H9 (cell line): ENCODE measurements at regions not wholly inside any gene's neighbourhood (a gene's known extent, or its start where the extent isn't known, plus 50 kb on each side); places are given as distances from the start of the nearest gene placed in this dataset.

ENCODE experiments used
- DNase-seq: peaks from one replicate; pipeline ENCODE4 v3.0.0-alpha.2; 2017
- H2AFZ ChIP-seq: one replicate; pipeline ENCODE4 v1.6.1; 2013; ENCODE audit warnings: mild to moderate bottlenecking, low read length, control low read depth, moderate library complexity
- H2AK5ac ChIP-seq: 2 replicates; pipeline ENCODE4 v1.6.1; 2013; ENCODE audit warnings: low read length, control low read depth, mixed read lengths; ENCODE audit not compliant: insufficient read length
- H2BK120ac ChIP-seq: one replicate; pipeline ENCODE4 v1.6.1; 2013; ENCODE audit warnings: low read depth, mild to moderate bottlenecking, low read length, control low read depth, inconsistent platforms; ENCODE audit not compliant: poor library complexity, severe bottlenecking
- H2BK12ac ChIP-seq: 2 replicates; pipeline ENCODE4 v1.6.1; 2013; ENCODE audit warnings: low read length, control low read depth, mixed read lengths, low read depth; ENCODE audit not compliant: insufficient read length
- H2BK15ac ChIP-seq: 2 replicates; pipeline ENCODE4 v1.6.1; 2013; ENCODE audit warnings: low read depth, low read length, control low read depth
- H2BK20ac ChIP-seq: one replicate; pipeline ENCODE4 v1.6.1; 2013; ENCODE audit warnings: low read depth, mild to moderate bottlenecking, low read length, control low read depth, inconsistent platforms; ENCODE audit not compliant: poor library complexity, severe bottlenecking
- H2BK5ac ChIP-seq: 2 replicates; pipeline ENCODE4 v1.6.1; 2013; ENCODE audit warnings: low read length, control low read depth, mixed read lengths; ENCODE audit not compliant: insufficient read length
- H3K14ac ChIP-seq: 2 replicates; pipeline ENCODE4 v1.6.1; 2013; ENCODE audit warnings: low read length, control low read depth; ENCODE audit not compliant: insufficient read depth
- H3K18ac ChIP-seq: 2 replicates; pipeline ENCODE4 v1.6.1; 2013; ENCODE audit warnings: low read depth, mild to moderate bottlenecking, mixed read lengths, low read length, control low read depth; ENCODE audit not compliant: insufficient read length
- H3K23ac ChIP-seq: 2 replicates; pipeline ENCODE4 v1.6.1; 2013; ENCODE audit warnings: low read length, control low read depth, mixed read lengths, low read depth; ENCODE audit not compliant: insufficient read length
- H3K23me2 ChIP-seq: 2 replicates; pipeline ENCODE4 v1.6.1; 2013; ENCODE audit warnings: low read depth, mild to moderate bottlenecking, mixed read lengths, low read length, control low read depth; ENCODE audit not compliant: insufficient read length, poor library complexity, severe bottlenecking
- H3K27ac ChIP-seq: 2 replicates; pipeline ENCODE4 v1.5.1; 2013; ENCODE audit warnings: low read length, control low read depth, mixed read lengths, low read depth; ENCODE audit not compliant: insufficient read length
- H3K27me3 ChIP-seq: 2 replicates; pipeline ENCODE4 v1.6.1; 2013; ENCODE audit warnings: low read length, control low read depth, inconsistent platforms; ENCODE audit not compliant: insufficient read depth
- H3K4ac ChIP-seq: 2 replicates; pipeline ENCODE4 v1.6.1; 2013; ENCODE audit warnings: low read depth, mild to moderate bottlenecking, control low read depth, inconsistent platforms, low read length, moderate library complexity
- H3K4me1 ChIP-seq: 2 replicates; pipeline ENCODE4 v1.6.1; 2013; ENCODE audit warnings: low read length, control low read depth, inconsistent platforms; ENCODE audit not compliant: insufficient read depth
- H3K4me2 ChIP-seq: 2 replicates; pipeline ENCODE4 v1.6.1; 2013; ENCODE audit warnings: low read length, control low read depth, mixed read lengths; ENCODE audit not compliant: insufficient read length, insufficient read depth
- H3K56ac ChIP-seq: 2 replicates; pipeline ENCODE4 v1.6.1; 2013; ENCODE audit warnings: low read depth, mild to moderate bottlenecking, mixed read lengths, low read length, control low read depth; ENCODE audit not compliant: insufficient read length
- H3K79me1 ChIP-seq: 2 replicates; pipeline ENCODE4 v1.6.1; 2013; ENCODE audit warnings: low read depth, mild to moderate bottlenecking, moderate library complexity, low read length, control low read depth, inconsistent platforms; ENCODE audit not compliant: insufficient read depth, poor library complexity, severe bottlenecking
- H3K79me2 ChIP-seq: 2 replicates; pipeline ENCODE4 v1.6.1; 2013; ENCODE audit warnings: low read length, control low read depth, inconsistent platforms; ENCODE audit not compliant: insufficient read depth
- H3K9ac ChIP-seq: 2 replicates; pipeline ENCODE4 v1.6.1; 2013; ENCODE audit warnings: low read length, control low read depth, mixed read lengths; ENCODE audit not compliant: insufficient read length; ENCODE audit errors: extremely low read depth
- H3K9me3 ChIP-seq: one replicate; pipeline ENCODE4 v1.6.1; 2013; ENCODE audit warnings: low read depth, low read length, inconsistent platforms; ENCODE audit not compliant: control insufficient read depth
- H3T11ph ChIP-seq: one replicate; pipeline ENCODE4 v1.6.1; 2013; ENCODE audit warnings: mild to moderate bottlenecking, low read length, control low read depth, inconsistent platforms
- H4K20me1 ChIP-seq: one replicate; pipeline ENCODE4 v1.6.1; 2013; ENCODE audit not compliant: control insufficient read depth, insufficient read length, insufficient read depth
- H4K5ac ChIP-seq: 2 replicates; pipeline ENCODE4 v1.6.1; 2013; ENCODE audit warnings: low read depth, mild to moderate bottlenecking, mixed read lengths, low read length, control low read depth; ENCODE audit not compliant: insufficient read length
- H4K8ac ChIP-seq: replicated peaks from 2 replicates; pipeline ENCODE4 v1.6.1; 2013; ENCODE audit warnings: low read length, control low read depth, mixed read lengths, low read depth; ENCODE audit not compliant: insufficient read length
- H4K91ac ChIP-seq: 2 replicates; pipeline ENCODE4 v1.6.1; 2013; ENCODE audit warnings: low read depth, mild to moderate bottlenecking, moderate library complexity, mixed read lengths, low read length, control low read depth; ENCODE audit not compliant: insufficient read length
- H3K27ac Mint-ChIP-seq, 3 experiments: 2 replicates in 2 of 3; 3 replicates in 1 of 3; pipeline ENCODE4 v1.8.0; 2020 to 2021; ENCODE audit warnings: mixed read lengths in 3 of 3, mild to moderate bottlenecking in 1 of 3, moderate library complexity in 1 of 3
- H3K27me3 Mint-ChIP-seq: 2 replicates; pipeline ENCODE4 v1.8.0; 2021; ENCODE audit warnings: low read depth, mild to moderate bottlenecking, moderate library complexity, mixed read lengths
- H3K36me3 Mint-ChIP-seq, 3 experiments: 2 replicates in 2 of 3; 3 replicates in 1 of 3; pipeline ENCODE4 v1.8.0; 2020 to 2021; ENCODE audit warnings: low read depth in 3 of 3, mixed read lengths in 3 of 3; ENCODE audit not compliant: insufficient read depth in 1 of 3
- H3K4me1 Mint-ChIP-seq, 2 experiments: 2 replicates each; pipeline ENCODE4 v1.8.0; 2020; ENCODE audit warnings: mixed read lengths in 2 of 2
- H3K4me3 Mint-ChIP-seq, 2 experiments: 2 replicates in 1 of 2; 3 replicates in 1 of 2; pipeline ENCODE4 v1.8.0; 2020 to 2021; ENCODE audit warnings: mild to moderate bottlenecking in 2 of 2, mixed read lengths in 2 of 2, moderate library complexity in 1 of 2
- H3K9me3 Mint-ChIP-seq, 2 experiments: 2 replicates in 1 of 2; 3 replicates in 1 of 2; pipeline ENCODE4 v1.8.0; 2020; ENCODE audit warnings: mild to moderate bottlenecking in 2 of 2, mixed read lengths in 2 of 2, moderate library complexity in 1 of 2
- CTCF ChIP-seq: fragments of 200-600 bp; sonication (generic); conservative IDR thresholded peaks from 3 replicates; pipeline ENCODE4 v1.8.0; 2021; ENCODE audit warnings: antibody characterized with exemption, mild to moderate bottlenecking
- WGBS: extraction: QIAGEN DNeasy Blood & Tissue Kit; methylation state at CpG from one replicate; pipeline ENCODE4 v1.1.7; 2013; ENCODE audit warnings: missing lambda C conversion rate, low lambda C conversion rate, mixed read lengths; ENCODE audit not compliant: insufficient read length; ENCODE audit errors: extremely low coverage; 5-methylcytosine and 5-hydroxymethylcytosine counted together

DNA sequence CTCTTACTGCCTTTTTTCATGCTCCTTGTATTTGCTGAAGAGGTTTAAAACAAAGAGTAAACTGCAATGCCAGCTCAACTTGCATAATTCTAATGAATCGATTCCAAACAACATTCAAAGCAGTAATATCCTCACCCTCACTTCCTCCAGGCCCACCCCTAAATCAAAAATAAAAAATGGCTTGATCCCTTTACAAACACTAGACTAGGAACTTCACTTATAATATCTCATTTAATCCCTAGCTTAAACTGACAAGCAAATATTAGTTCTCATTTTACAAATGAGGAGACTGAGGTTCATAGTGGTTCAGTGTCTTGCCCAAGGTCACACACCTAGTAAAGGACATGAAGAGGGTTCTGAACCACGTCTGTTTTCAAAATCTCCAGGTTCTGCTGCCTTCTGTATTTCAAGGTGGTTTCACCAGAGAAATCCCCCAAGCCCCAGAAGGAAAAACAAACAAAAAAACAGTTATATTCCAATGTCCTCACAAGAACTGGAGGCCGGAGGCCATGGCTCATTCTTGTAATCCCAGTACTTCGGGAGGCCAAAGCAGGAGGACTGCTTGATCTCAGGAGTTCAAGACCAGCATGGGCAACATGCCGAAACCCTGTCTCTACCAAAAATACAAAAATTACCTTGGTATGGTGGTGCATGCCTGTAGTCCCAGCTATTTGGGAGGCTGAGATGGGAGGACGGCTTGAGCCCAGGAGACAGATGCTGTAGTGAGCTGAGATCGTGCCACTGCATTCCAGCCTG lies 80.3 kb upstream of the GRIN2A start:
- H4K8ac ChIP-seq, result no peak overlapping the region
- no peak overlapping the region for H2BK20ac ChIP-seq
- H3K56ac ChIP-seq, result no peak overlapping the region
- Mint-ChIP-seq H3K27ac (no peak overlapping the region), H3K27me3 (peaks cover 2% of the 10 kb centered on the region; the same call in 1 of the 2 replicates), H3K36me3 (no peaks in the 10 kb centered on the region), H3K4me3 (no peak overlapping the region), H3K9me3 (no peaks in the 10 kb centered on the region), H3K4me1 (no peaks in the 10 kb centered on the region; a peak in 1 of 4 replicates)
- H3K18ac ChIP-seq, result no peak overlapping the region
- H3K23me2 ChIP-seq, result no peaks in the 10 kb centered on the region
- H2BK12ac ChIP-seq, result no peak overlapping the region
- H3K4me2 ChIP-seq, result no peak overlapping the region
- no peak overlapping the region for H3K27ac ChIP-seq
- DNase-seq, result no peak
- no peaks in the 10 kb centered on the region for H3K9me3 ChIP-seq
- no peak overlapping the region for H2AK5ac ChIP-seq
- no peak overlapping the region for H2BK120ac ChIP-seq
- H3K4ac ChIP-seq, result no peak overlapping the region
- no peak overlapping the region for H3K23ac ChIP-seq
- TF ChIP-seq CTCF, result no peak
- H3K79me2 ChIP-seq, result no peaks in the 10 kb centered on the region
- H3K9ac ChIP-seq, result no peak overlapping the region
- H3K14ac ChIP-seq, result no peak overlapping the region
- H3K79me1 ChIP-seq, result no peaks in the 10 kb centered on the region
- no peak overlapping the region for H4K5ac ChIP-seq
- H3K27me3 ChIP-seq, result no peaks in the 10 kb centered on the region
- H2BK15ac ChIP-seq, result no peak overlapping the region
- no peak overlapping the region for H4K91ac ChIP-seq
- no CpG with 5 or more reads among the region's 7 CpGs for WGBS
- H3T11ph ChIP-seq, result no peak overlapping the region
- no peaks in the 10 kb centered on the region for H3K4me1 ChIP-seq
- H2AFZ ChIP-seq, result no peak overlapping the region
- H2BK5ac ChIP-seq, result no peak overlapping the region
- H4K20me1 ChIP-seq, result no peaks in the 10 kb centered on the region
